Left lung (tissue), 4 donors: ENCODE measurements at regions not wholly inside any gene's neighbourhood (a gene's known extent, or its start where the extent isn't known, plus 50 kb on each side); places are given as distances from the start of the nearest gene placed in this dataset.

Experiments used
- ATAC-seq: fragments of 200-7000 bp; cut with Tn5 transposase; one replicate; pipeline ENCODE4 v1.9.1; 2020; ENCODE audit warnings: moderate library complexity
- DNase-seq, 4 donors: peaks; one replicate each; pipeline ENCODE4 v3.0.0-alpha.2; 2013 to 2020
- H3K27ac ChIP-seq, 2 donors: fragments of 200-600 bp; sonication (generic) in 1 of 2; one replicate each; pipeline versions ENCODE4 v1.5.0 to v1.8.0; 2020 to 2021
- H3K27me3 ChIP-seq, 2 donors: fragments of 200-600 bp; sonication (generic) in 1 of 2; one replicate each; pipeline versions ENCODE4 v1.5.0 to v1.8.0; 2020 to 2021
- H3K36me3 ChIP-seq, 2 donors: fragments of 200-600 bp; sonication (generic) in 1 of 2; one replicate each; pipeline versions ENCODE4 v1.5.0 to v1.8.0; 2020 to 2021
- H3K4me1 ChIP-seq, 2 donors: fragments of 200-600 bp; one replicate each; pipeline ENCODE4 v1.8.0; 2021
- H3K4me3 ChIP-seq, 2 donors: fragments of 200-600 bp; sonication (generic) in 1 of 2; one replicate each; pipeline versions ENCODE4 v1.5.0 to v1.8.0; 2020 to 2021; ENCODE audit warnings: mild to moderate bottlenecking in 1 of 2
- H3K9me3 ChIP-seq, 2 donors: fragments of 200-600 bp; sonication (generic) in 1 of 2; one replicate each; pipeline versions ENCODE4 v1.5.0 to v1.8.0; 2020 to 2021
- intact Hi-C, 2 donors: fragments of 100-400 bp; cut with DNase I; formaldehyde crosslinking; loops; one replicate each; pipeline versions ENCODE4 v1.11.2 to v1.14.2; 2022
- TF ChIP-seq, protein P1 (sequence below), 2 donors: fragments of 200-600 bp; sonication (generic) in 1 of 2; IDR thresholded peaks; one replicate each; pipeline versions ENCODE4 v1.5.0 to v1.8.0; 2021; ENCODE audit warnings: antibody characterized with exemption in 2 of 2
- donor health status: DM: no; HTN: yes; CAD: no.
- donor health status: DM: no; HTN: no; CAD: no.

DNA sequence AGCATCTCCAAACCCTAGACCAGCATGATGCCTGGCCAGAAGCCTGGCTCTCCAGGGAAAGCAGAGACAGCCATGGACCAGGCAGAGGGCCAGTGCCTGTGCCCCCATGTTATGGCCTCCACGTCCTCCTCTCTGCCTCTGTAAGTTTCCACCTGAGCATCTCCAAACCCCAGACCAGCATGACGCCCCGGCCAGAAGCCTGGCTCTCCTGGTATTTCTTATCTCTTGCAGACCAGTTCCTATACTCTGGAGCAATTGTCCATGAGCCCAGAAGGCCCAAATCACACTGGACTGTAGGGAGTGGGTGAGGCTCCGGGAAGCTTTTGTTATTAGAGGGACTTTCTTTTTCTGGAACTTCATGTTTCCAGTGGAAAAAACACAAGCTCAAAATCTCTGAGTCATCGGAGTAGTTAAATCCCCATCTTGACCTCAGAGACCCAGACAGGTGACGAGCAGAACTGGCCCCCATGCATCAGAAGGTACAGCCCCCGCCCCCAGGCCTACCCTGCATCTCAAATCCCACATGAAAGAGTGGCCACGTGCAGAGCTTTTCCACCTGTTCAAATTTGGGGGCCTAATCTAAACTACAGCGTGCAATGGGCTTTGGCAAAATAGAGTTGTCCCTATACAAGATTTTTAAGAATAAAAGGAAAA lies 110.2 kb upstream of the FOXQ1 start:
- Histone ChIP-seq H3K9me3 (no peaks in the 10 kb centered on the region), H3K27ac (no peak overlapping the region), H3K36me3 (no peaks in the 10 kb centered on the region), H3K4me1 (no peaks in the 10 kb centered on the region), H3K27me3 (peaks cover 0 to 4% of the 10 kb centered on the region in 2 donors), H3K4me3 (no peak overlapping the region)
- DNase-seq (no peak), ATAC-seq (no peak)
- TF ChIP-seq, protein P1, sequence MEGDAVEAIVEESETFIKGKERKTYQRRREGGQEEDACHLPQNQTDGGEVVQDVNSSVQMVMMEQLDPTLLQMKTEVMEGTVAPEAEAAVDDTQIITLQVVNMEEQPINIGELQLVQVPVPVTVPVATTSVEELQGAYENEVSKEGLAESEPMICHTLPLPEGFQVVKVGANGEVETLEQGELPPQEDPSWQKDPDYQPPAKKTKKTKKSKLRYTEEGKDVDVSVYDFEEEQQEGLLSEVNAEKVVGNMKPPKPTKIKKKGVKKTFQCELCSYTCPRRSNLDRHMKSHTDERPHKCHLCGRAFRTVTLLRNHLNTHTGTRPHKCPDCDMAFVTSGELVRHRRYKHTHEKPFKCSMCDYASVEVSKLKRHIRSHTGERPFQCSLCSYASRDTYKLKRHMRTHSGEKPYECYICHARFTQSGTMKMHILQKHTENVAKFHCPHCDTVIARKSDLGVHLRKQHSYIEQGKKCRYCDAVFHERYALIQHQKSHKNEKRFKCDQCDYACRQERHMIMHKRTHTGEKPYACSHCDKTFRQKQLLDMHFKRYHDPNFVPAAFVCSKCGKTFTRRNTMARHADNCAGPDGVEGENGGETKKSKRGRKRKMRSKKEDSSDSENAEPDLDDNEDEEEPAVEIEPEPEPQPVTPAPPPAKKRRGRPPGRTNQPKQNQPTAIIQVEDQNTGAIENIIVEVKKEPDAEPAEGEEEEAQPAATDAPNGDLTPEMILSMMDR (IDR thresholded peaks at IDR 0.05), result no peak
- intact Hi-C loops, result no loop called here

DNA sequence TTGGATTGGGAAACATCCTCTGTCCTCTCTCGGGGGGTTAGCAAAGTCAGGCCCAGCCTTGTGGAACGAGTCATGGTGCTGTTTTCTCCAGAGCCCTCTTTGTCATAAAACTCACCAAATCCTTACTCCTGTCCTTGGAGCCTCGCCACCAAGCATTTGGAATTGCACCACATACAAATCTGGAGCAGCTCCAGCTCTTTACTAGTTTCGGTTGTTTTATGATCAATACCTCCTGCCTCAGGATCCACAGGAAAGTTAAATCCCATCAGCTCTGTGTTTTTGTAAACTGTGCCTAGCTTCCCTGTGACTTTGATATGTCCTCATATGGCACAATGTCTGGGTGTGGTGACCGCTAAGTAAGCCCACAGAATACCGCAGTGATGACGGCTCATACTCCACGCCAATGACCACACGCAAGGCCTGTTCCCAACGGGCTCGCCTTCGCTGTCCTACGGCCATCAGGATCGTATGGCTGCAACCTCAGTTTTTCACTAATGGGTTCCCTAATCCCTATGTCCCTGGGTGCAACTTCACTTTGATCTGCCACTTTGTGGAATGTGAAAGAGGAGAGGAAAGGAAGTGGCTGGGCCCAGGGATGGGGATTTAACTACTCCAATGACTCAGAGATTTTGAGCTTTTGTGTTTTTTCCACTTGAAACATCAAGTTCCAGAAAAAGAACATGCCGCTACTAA lies 111.3 kb upstream of the FOXQ1 start:
- intact Hi-C loops, result no loop called here
- Histone ChIP-seq H3K4me3 (no peak overlapping the region), H3K4me1 (no peaks in the 10 kb centered on the region), H3K9me3 (no peaks in the 10 kb centered on the region), H3K36me3 (no peaks in the 10 kb centered on the region), H3K27me3 (no peaks in the 10 kb centered on the region), H3K27ac (no peak overlapping the region)
- ATAC-seq, result no peak
- peak in 1 of 4 donors; percentile 5 for DNase-seq
- TF ChIP-seq, protein P1 (IDR thresholded peaks at IDR 0.05), result no peak

DNA sequence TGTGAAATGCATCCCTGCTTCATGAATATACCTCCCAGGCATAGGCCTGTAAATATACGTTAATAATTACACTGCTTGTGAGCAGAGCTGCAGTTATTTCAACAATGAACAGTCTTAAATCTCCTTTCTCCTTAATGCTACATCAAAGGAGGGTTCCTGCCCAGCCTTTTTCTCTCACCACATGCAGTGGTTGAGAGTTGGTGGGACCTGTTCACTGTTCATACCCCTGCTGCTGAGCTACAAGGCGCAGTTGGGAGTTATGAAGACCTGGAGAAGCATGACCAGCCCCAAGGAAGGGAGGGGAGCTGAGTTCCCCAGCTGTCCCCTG lies 111.9 kb upstream of the FOXQ1 start:
- Histone ChIP-seq H3K27ac (no peak overlapping the region), H3K9me3 (no peaks in the 10 kb centered on the region), H3K4me1 (no peaks in the 10 kb centered on the region), H3K4me3 (no peak overlapping the region), H3K27me3 (no peaks in the 10 kb centered on the region), H3K36me3 (no peaks in the 10 kb centered on the region)
- intact Hi-C loops, result no loop called here
- TF ChIP-seq, protein P1 (IDR thresholded peaks at IDR 0.05), result no peak
- ATAC-seq (no peak), DNase-seq (peak in 1 of 4 donors; percentile 7)

DNA sequence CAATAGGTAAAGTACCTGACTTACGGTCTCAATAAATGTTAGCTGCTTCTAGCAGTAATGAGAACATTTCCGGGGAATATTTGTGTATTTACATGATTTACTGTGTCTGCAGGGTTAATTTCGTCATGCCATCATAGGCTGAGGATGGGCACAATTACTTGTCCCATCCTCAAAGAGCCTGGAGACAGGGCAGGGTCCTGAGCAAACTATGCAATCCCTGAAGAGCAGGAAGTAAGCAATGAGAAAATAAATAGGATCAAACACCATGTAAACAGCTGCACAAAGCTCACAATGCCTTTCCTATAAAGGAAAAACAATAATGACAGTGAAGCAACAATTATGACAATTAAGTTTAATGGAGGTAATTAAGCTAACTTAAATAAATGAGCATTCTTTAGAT lies 114.6 kb upstream of the FOXQ1 start:
- Histone ChIP-seq H3K27me3 (no peaks in the 10 kb centered on the region), H3K27ac (no peak overlapping the region), H3K4me3 (no peak overlapping the region), H3K9me3 (peaks cover 0 to 5% of the 10 kb centered on the region in 2 donors), H3K36me3 (no peaks in the 10 kb centered on the region), H3K4me1 (no peaks in the 10 kb centered on the region)
- no peak for ATAC-seq
- intact Hi-C loops, result no loop called here
- TF ChIP-seq, protein P1 (IDR thresholded peaks at IDR 0.05), result no peak
- DNase-seq, result no peak

DNA sequence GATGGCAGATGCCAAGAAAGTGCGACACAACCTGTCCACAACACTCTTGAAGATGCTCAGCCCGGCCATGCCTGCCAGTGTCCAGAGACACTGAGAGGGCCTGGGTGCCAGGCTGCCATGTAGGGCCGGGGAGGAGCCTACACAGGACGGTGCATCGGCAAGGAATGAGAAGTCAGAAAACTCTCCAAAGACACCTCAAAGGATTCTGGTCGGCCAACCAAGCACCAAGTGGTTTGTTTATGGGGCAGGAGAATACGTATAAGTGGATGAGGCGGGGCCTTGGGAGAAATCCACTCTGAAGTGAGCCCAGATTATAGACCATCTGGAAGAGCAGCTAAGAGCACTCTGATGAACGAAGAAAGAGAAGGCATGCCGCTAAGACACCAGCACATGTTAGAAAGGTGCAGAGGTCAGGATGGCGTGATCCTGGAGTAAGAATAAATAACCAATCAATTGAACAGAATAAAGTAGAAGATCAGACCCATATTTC lies 120.7 kb upstream of the FOXQ1 start:
- intact Hi-C loops, result no loop called here

More for the DNA sequence above, 120.7 kb upstream of the FOXQ1 start:
- Histone ChIP-seq H3K27ac (no peak overlapping the region), H3K4me3 (no peak overlapping the region), H3K27me3 (no peaks in the 10 kb centered on the region), H3K36me3 (no peaks in the 10 kb centered on the region), H3K4me1 (no peaks in the 10 kb centered on the region), H3K9me3 (peaks cover 0 to 5% of the 10 kb centered on the region in 2 donors)
- ATAC-seq (no peak), DNase-seq (no peak)
- TF ChIP-seq, protein P1 (IDR thresholded peaks at IDR 0.05), result no peak
